NCI-H1105 (cell line): ENCODE measurements at regions not wholly inside any gene's neighbourhood (a gene's known extent, or its start where the extent isn't known, plus 50 kb on each side); places are given as distances from the start of the nearest gene placed in this dataset.

Experiments used
- DNase-seq: peaks from one replicate; lab custom pipeline; 2025; lab: John Stamatoyannopoulos, UW

DNA sequence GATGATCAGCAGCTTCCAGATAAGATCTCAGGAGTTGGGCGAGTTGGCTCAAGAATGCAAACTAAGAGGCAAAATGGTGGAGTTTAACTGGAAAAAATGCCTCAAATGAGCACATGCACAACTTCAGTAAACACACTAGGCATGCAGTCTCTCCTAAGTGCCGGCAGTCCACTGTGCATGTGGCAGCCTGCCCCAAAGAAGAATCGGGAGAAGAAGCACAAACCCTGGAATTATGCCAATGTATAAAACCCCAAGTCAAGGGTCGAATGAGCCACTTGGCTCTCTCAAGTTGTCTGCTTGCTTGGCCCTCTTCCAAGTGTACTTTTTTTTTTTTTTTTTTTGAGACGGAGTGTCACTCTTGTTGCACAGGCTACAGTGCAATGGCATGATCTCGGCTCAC lies 53.3 kb upstream of the SLITRK1 start:
- peak; percentile 57 for DNase-seq
